ENCODE measurements at regions not wholly inside any gene's neighbourhood (a gene's known extent, or its start where the extent isn't known, plus 50 kb on each side); places are given as distances from the start of the nearest gene placed in this dataset.

DNA sequence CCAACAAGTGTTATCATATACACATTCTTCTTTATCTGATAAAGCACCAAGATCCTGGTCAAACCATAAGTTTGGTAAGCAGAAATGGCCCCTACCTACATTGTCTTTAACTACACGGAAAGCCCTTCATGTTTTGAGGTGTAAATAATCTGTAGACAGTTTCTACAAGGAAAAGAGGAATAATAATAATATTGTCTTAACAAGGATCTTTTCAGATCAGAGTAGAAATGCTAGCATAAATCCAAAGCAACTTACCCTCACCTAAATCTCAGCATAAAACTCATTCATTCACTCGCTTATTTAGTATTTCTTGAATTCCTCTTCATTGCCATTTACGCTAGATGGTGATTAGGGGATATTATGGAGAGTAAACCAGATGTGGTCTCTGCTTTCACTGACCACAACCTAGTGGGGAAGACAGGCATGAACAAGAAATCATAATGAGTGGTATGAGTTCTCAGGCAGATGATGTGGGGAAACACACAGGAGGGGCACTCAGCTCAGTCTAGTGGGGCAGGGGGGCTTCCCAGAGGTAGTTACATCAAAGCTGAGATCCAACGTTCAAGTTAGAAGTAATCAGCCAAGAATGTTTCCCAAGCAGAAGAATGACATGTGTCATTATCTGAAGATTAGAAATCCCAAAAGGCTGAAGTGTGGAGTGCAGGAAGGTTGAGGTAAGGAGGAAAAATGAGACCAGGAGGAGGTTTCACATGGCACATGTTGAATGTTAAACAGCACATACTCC lies 65.4 kb upstream of the ZC3H12C start:
- Mint-ChIP-seq H3K36me3 (ENCODE audit: low read depth) (no peaks in the 10 kb centered on the region), H3K4me1 (ENCODE audit: low read depth) (no peaks in the 10 kb centered on the region), H3K4me3 (no peak overlapping the region), H3K27ac (no peak overlapping the region), H3K9me3 (no peaks in the 10 kb centered on the region), H3K27me3 (no peaks in the 10 kb centered on the region)
- intact Hi-C loops (cut with DNase I, micrococcal nuclease): no loop called here
- Histone ChIP-seq H3K27me3 (ENCODE audit: control insufficient read depth in 1 of 2, insufficient read depth in 2 of 2, low read length in 2 of 2) (no peaks in the 10 kb centered on the region), H3K4me1 (ENCODE audit: insufficient read depth, low read length) (no peaks in the 10 kb centered on the region), H3K36me3 (ENCODE audit: insufficient read depth, low read length) (no peaks in the 10 kb centered on the region), H3K9me3 (ENCODE audit: control insufficient read depth in 1 of 2, insufficient read depth in 1 of 2, low read length in 2 of 2) (peaks cover 0 to 3% of the 10 kb centered on the region in 2 experiments), H3K4me3 (ENCODE audit: low read length) (no peak overlapping the region), H3K27ac (ENCODE audit: low read depth in 1 of 2, low read length in 2 of 2) (no peak overlapping the region)
- ChIA-PET POLR2A (interaction anchor here (0.6 kb wide), 1 partner anchor 31 kb away, joined by 3 read pairs; no protein-coding TSS in a partner anchor), CTCF (no interaction called here)
- DNase-seq (no peak), ATAC-seq (ENCODE audit: poor library complexity) (no peak)
- TF ChIP-seq, protein P1, sequence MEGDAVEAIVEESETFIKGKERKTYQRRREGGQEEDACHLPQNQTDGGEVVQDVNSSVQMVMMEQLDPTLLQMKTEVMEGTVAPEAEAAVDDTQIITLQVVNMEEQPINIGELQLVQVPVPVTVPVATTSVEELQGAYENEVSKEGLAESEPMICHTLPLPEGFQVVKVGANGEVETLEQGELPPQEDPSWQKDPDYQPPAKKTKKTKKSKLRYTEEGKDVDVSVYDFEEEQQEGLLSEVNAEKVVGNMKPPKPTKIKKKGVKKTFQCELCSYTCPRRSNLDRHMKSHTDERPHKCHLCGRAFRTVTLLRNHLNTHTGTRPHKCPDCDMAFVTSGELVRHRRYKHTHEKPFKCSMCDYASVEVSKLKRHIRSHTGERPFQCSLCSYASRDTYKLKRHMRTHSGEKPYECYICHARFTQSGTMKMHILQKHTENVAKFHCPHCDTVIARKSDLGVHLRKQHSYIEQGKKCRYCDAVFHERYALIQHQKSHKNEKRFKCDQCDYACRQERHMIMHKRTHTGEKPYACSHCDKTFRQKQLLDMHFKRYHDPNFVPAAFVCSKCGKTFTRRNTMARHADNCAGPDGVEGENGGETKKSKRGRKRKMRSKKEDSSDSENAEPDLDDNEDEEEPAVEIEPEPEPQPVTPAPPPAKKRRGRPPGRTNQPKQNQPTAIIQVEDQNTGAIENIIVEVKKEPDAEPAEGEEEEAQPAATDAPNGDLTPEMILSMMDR (IDR thresholded peaks at IDR 0.05): no peak

DNA sequence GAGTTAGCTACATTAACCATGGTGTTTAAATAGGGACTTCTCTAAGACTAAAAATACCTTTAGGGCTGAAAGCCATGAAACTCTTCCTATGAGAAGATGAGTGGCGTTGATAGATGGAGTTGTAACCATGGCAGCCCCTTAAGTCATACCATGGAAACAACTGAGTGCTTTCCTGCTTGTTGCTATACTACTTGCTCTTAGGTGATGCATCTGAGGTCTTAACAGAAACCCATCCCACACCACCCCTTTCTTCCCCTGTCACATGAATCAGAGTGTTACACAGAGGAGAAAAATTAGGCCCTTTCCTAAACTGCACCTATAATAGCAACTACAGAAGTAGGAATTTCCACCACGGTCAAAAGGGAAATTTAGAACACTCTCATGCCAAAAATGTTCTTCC lies 64.3 kb upstream of the ZC3H12C start:
- Mint-ChIP-seq H3K27me3 (no peaks in the 10 kb centered on the region), H3K27ac (no peak overlapping the region), H3K9me3 (no peaks in the 10 kb centered on the region), H3K36me3 (ENCODE audit: low read depth) (no peaks in the 10 kb centered on the region), H3K4me3 (no peak overlapping the region), H3K4me1 (ENCODE audit: low read depth) (no peaks in the 10 kb centered on the region)
- H3K36me3 ChIP-seq (ENCODE audit: insufficient read depth, low read length): no peaks in the 10 kb centered on the region
- no peak overlapping the region for H3K27ac ChIP-seq (ENCODE audit: low read depth in 1 of 2, low read length in 2 of 2)
- H3K4me3 ChIP-seq (ENCODE audit: low read length): no peak overlapping the region
- no peaks in the 10 kb centered on the region for H3K27me3 ChIP-seq (ENCODE audit: control insufficient read depth in 1 of 2, insufficient read depth in 2 of 2, low read length in 2 of 2)
- intact Hi-C loops (cut with DNase I, micrococcal nuclease): no loop called here
- H3K4me1 ChIP-seq (ENCODE audit: insufficient read depth, low read length): no peaks in the 10 kb centered on the region
- H3K9me3 ChIP-seq (ENCODE audit: control insufficient read depth in 1 of 2, insufficient read depth in 1 of 2, low read length in 2 of 2): peaks cover 0 to 3% of the 10 kb centered on the region in 2 experiments
- ATAC-seq (ENCODE audit: poor library complexity) (no peak), DNase-seq (peak in 1 of 14 experiments; percentile 9)
- TF ChIP-seq, protein P1 (IDR thresholded peaks at IDR 0.05): no peak
- ChIA-PET POLR2A (no interaction called here), CTCF (no interaction called here)

DNA sequence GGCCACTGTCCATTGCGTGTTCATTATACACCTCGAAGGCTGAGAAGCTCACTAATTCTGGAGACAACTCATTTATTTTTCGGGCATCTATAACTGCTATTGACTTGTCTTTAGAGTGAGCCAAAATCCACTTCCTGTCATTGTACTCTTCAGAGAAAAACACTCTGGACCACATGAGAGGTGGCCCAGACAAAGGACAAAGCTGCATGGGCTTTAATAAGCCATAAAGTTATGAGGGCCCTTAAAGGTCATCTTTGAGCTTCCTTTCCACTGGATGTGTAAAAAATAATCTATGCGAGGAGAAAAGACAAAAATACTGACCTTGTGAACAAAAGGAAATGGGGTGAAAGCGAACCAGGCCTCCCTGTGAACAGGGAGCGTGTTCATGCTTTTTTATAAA lies 63.5 kb upstream of the ZC3H12C start:
- Mint-ChIP-seq H3K27me3 (no peaks in the 10 kb centered on the region), H3K4me3 (no peak overlapping the region), H3K36me3 (ENCODE audit: low read depth) (no peaks in the 10 kb centered on the region), H3K4me1 (ENCODE audit: low read depth) (no peaks in the 10 kb centered on the region), H3K27ac (no peak overlapping the region), H3K9me3 (no peaks in the 10 kb centered on the region)
- TF ChIP-seq, protein P1 (IDR thresholded peaks at IDR 0.05): no peak
- DNase-seq: no peak
- ATAC-seq (ENCODE audit: poor library complexity): no peak
- intact Hi-C loops (cut with DNase I, micrococcal nuclease): no loop called here
- ChIA-PET POLR2A (no interaction called here), CTCF (no interaction called here)
- Histone ChIP-seq H3K4me1 (ENCODE audit: insufficient read depth, low read length) (no peaks in the 10 kb centered on the region), H3K27ac (ENCODE audit: low read depth in 1 of 2, low read length in 2 of 2) (no peak overlapping the region), H3K4me3 (ENCODE audit: low read length) (no peak overlapping the region), H3K36me3 (ENCODE audit: insufficient read depth, low read length) (no peaks in the 10 kb centered on the region), H3K27me3 (ENCODE audit: control insufficient read depth in 1 of 2, insufficient read depth in 2 of 2, low read length in 2 of 2) (no peaks in the 10 kb centered on the region), H3K9me3 (ENCODE audit: control insufficient read depth in 1 of 2, insufficient read depth in 1 of 2, low read length in 2 of 2) (no peaks in the 10 kb centered on the region)
